T47D (cell line): ENCODE measurements at regions not wholly inside any gene's neighbourhood (a gene's known extent, or its start where the extent isn't known, plus 50 kb on each side); places are given as distances from the start of the nearest gene placed in this dataset.
"Not testable (repeated sequence)": the region's sequence is repeated elsewhere in the genome, so short reads cannot be mapped to it uniquely, and the experiment has no call there.

Source experiments
- DNase-seq, 2 experiments: peaks; one replicate each; pipeline versions ENCODE4 v3.0.0 to v3.0.0-alpha.2; 2011 to 2012; ENCODE audit warnings: low read depth in 1 of 2, low spot score in 1 of 2
- JUND ChIP-seq: IDR thresholded peaks from 2 replicates; pipeline ENCODE4 v1.6.1; 2012; ENCODE audit warnings: low read depth
- in situ Hi-C: cut with HindIII; loops from 2 replicates; pipeline ENCODE4 v1.10.0; 2016; ENCODE audit warnings: low sequenced_read_pairs, low pct_unique_long_range_greater_than_20kb

GRCh38 chr7:131683536-131684125 is 127.2 kb upstream of the PODXL start:
- in situ Hi-C loops = no loop called here
- DNase-seq = no peak
- no peak for TF ChIP-seq JUND

GRCh38 chr7:131681961-131682360 is 125.5 kb upstream of the PODXL start:
- in situ Hi-C loops = no loop called here
- no peak for TF ChIP-seq JUND
- no peak for DNase-seq

DNA sequence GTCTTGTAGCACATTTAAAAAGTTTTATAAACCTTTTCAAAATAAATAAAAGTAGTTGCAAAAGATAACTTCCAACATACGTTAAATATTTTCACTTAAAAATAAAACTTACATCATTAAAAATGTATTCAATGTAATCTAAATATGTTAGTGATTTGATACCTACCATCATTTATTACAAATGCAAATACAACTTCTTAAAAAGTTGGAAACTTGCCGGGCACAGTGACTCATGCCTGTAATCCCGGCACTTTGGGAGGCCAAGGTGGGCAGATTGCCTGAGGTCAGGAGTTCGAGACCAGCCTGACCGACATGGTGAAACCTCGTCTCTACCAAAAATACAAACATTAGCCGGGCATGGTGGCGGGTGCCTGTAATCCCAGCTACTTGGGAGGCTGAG is 122.6 kb upstream of the PODXL start:
- DNase-seq, in situ Hi-C loops: not testable (repeated sequence)

- DNase-seq, in situ Hi-C loops: not testable (repeated sequence)
These were observed 120.4 kb upstream of the PODXL start for GRCh38 chr7:131676850-131677249.

GRCh38 chr7:131674131-131674530 is 117.7 kb upstream of the PODXL start:
- in situ Hi-C loops = no loop called here
- TF ChIP-seq JUND = no peak
- no peak for DNase-seq

- DNase-seq = no peak
- no peak for TF ChIP-seq JUND
- in situ Hi-C loops = no loop called here
These were observed 117.1 kb upstream of the PODXL start for GRCh38 chr7:131673576-131673975.

GRCh38 chr7:131670406-131670805 is 114.0 kb upstream of the PODXL start:
- no peak for TF ChIP-seq JUND
- in situ Hi-C loops = no loop called here
- DNase-seq = no peak

DNA sequence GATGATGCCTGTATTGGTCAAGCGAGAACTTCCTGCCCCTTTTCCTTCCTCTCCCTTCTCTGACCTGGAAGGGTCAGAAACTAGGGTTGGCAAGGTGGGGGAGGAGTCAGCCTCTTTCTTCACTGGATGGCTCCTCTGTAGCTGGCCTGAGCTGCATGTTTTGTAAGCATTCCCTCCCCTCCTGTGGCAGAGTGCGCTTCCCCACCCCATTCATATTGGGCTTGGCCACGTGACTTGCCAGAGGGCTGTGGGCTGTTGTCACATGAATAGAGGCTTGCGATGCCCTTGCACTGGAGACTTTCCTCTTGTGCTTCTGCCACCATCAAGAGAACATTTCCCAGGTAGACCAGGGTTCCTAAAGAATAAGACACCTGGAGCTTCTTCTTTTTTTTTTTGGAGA is 111.3 kb upstream of the PODXL start:
- DNase-seq = no peak
- in situ Hi-C loops = no loop called here
- no peak for TF ChIP-seq JUND

DNA sequence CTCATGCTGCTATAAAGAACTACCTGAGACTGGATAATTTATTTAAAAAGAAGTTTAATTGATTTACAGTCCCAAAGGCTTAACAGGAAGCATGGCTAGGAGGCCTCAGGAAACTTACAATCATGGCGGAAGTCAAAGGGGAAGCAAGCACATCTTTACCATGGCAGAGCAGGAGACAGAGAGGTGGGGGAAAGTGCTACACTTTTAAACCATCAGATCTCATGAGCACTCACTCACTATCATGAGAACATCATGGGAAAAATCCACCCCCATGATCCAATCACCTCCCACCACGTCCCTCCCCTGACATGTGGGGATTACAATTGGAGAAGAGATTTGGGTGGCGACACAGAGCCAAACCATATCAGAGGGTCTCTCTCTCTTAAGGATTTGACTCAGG is 108.6 kb upstream of the PODXL start:
- in situ Hi-C loops = no loop called here
- DNase-seq = no peak
- TF ChIP-seq JUND = no peak

GRCh38 chr7:131664570-131664969 is 108.1 kb upstream of the PODXL start:
- peak in 1 of 2 experiments; percentile 30 for DNase-seq
- in situ Hi-C loops = no loop called here
- TF ChIP-seq JUND = no peak

GRCh38 chr7:131662301-131662873 is 106.0 kb upstream of the PODXL start:
- in situ Hi-C loops, DNase-seq: not testable (repeated sequence)

DNA sequence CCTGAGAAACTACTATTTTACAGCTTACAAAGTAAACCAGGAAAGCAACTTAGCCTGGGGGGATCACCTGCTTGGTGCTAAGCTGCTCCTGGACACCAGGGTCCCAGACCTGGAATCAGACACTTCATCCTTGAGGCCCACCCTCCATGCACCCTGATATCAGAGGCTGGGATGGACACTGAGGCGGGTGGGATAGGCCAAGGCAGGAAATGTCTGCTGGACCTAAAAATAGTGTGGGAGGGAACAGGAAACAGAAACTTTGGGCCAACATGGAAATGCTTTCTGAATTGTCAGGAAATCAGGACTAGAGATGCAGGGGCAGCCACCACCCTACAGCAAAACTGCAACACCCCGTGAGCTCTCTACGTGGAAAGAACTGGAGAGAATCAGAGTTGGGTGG is 101.5 kb upstream of the PODXL start:
- in situ Hi-C loops = no loop called here
- DNase-seq = no peak
- no peak for TF ChIP-seq JUND

DNA sequence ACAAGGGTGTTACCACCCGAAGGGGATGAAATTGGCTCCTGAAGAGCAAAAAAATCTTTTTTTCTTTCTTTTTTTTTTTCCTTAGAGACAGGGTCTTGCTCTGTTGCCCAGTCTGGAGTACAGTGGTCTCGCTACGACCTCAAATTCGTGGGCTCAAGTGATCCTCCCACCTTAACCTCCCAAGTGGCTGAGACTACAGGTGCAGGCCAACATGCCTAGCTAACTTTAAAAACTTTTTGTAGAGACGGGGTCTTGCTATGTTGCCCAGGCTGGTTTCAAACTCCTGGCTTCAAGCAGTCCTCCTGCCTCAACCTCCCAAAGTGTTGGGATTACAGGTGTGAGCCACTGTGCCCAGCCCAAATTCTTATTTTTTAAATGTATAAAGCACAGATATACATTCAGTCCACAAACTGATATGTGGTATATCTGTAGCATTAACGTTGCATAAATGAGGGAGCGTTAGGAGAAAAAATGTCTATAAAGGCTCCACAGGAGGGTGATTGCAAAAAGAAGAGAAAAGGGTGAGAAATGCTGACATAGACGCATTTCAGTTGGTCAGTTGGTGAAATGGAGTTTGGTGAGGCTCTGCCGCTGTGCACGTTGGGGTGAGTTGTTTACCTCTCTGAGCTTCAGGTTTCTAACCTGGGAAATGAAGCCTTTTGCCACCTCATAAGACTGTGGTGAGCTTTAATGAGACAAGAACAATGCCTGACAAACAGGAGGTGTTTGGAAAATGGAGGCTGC is 100.7 kb upstream of the PODXL start:
- in situ Hi-C loops = no loop called here
- DNase-seq = no peak
- TF ChIP-seq JUND = no peak
